HCT116 (cell line): ENCODE measurements at regions not wholly inside any gene's neighbourhood (a gene's known extent, or its start where the extent isn't known, plus 50 kb on each side); places are given as distances from the start of the nearest gene placed in this dataset.

ENCODE experiments used
- ATAC-seq: fragments of 200-7000 bp; cut with Tn5 transposase; 2 replicates; pipeline ENCODE4 v1.9.1; 2020; ENCODE audit warnings: mild to moderate bottlenecking, moderate library complexity
- BruUV-seq: library from RNA; stranded (reverse); fragments of 400-500 nt; replicated peaks from 2 replicates; lab custom pipeline; 2021; lab: Mats Ljungman, UMichigan
- CTCF ChIA-PET: fragments of 300-600 bp; sonication (Branson Sonifier 250); formaldehyde crosslinking; loops from one replicate; lab custom pipeline; 2021; ENCODE audit warnings: antibody characterized with exemption; lab: Charles Lee
- POLR2A ChIA-PET: fragments of 300-600, 350-600 bp; sonication (Branson Sonifier 250); formaldehyde crosslinking; loops from one replicate; lab custom pipeline; 2021; ENCODE audit warnings: antibody characterized with exemption; lab: Charles Lee
- RAD21 ChIA-PET, 2 experiments: fragments of 300-600 bp; sonication (Branson Sonifier 250); formaldehyde crosslinking; loops; one replicate each; lab custom pipeline; 2023; ENCODE audit warnings: low total read pairs in 2 of 2; ENCODE audit not compliant: uncharacterized antibody in 2 of 2, unreplicated experiment in 2 of 2, low non-redundant PET in 1 of 2; lab: Charles Lee
- DNase-seq: peaks from one replicate; pipeline ENCODE4 v3.0.0-alpha.2; 2010; ENCODE audit warnings: low read depth, low spot score
- H2AFZ ChIP-seq: fragments of 200-600 bp; shearing (Covaris generic), sonication (generic); 2 replicates; pipeline ENCODE4 v1.6.1; 2017; ENCODE audit warnings: low read depth, mixed run types, mixed read lengths, antibody characterized with exemption, low read length; ENCODE audit not compliant: poor library complexity, severe bottlenecking
- H3K27ac ChIP-seq: 2 replicates; pipeline ENCODE4 v1.5.1; 2012; ENCODE audit warnings: low read depth, low read length
- H3K27me3 ChIP-seq: fragments of 200-600 bp; sonication (generic); 2 replicates; pipeline ENCODE4 v1.6.1; 2016; ENCODE audit warnings: mixed run types, low read length, mixed read lengths; ENCODE audit not compliant: insufficient read depth
- H3K36me3 ChIP-seq, 2 experiments: fragments of 200-500 bp in 1 of 2; fragments of 200-600 bp in 1 of 2; sonication (Bioruptor generic) in 1 of 2; sonication (generic) in 1 of 2; 2 replicates each; pipeline versions ENCODE4 v1.5.1 to v1.6.1; 2014 to 2016; ENCODE audit warnings: low read length in 2 of 2, inconsistent platforms in 1 of 2, mixed read lengths in 1 of 2, mixed run types in 1 of 2; ENCODE audit not compliant: insufficient read depth in 2 of 2, control insufficient read depth in 1 of 2
- H3K4me1 ChIP-seq, 2 experiments: fragments of 200-600 bp in 1 of 2; sonication (generic) in 1 of 2; 2 replicates each; pipeline versions ENCODE4 v1.5.1 to v1.6.1; 2012 to 2017; ENCODE audit warnings: low read length in 2 of 2, inconsistent platforms in 1 of 2, mild to moderate bottlenecking in 1 of 2, mixed read lengths in 1 of 2, mixed run types in 1 of 2, moderate library complexity in 1 of 2; ENCODE audit not compliant: insufficient read depth in 2 of 2, control insufficient read depth in 1 of 2
- H3K4me2 ChIP-seq: fragments of 200-600 bp; sonication (generic); 2 replicates; pipeline ENCODE4 v1.6.1; 2017; ENCODE audit warnings: mixed run types, low read length, mixed read lengths
- H3K4me3 ChIP-seq, 2 experiments: fragments of 200-600 bp in 1 of 2; sonication (generic) in 1 of 2; replicated peaks in 1 of 2; 2 replicates each; pipeline ENCODE4 v1.5.1; 2011 to 2016; ENCODE audit warnings: low read length in 2 of 2, control low read depth in 1 of 2, low read depth in 1 of 2, mild to moderate bottlenecking in 1 of 2, mixed read lengths in 1 of 2, mixed run types in 1 of 2
- H3K79me2 ChIP-seq: fragments of 200-600 bp; sonication (generic); 2 replicates; pipeline ENCODE4 v1.6.1; 2017; ENCODE audit warnings: mild to moderate bottlenecking, mixed run types, low read length, moderate library complexity, mixed read lengths; ENCODE audit not compliant: insufficient read depth
- H3K9ac ChIP-seq: fragments of 200-600 bp; sonication (generic); 2 replicates; pipeline ENCODE4 v1.6.1; 2016; ENCODE audit warnings: low read length, mixed read lengths
- H3K9me2 ChIP-seq: fragments of 200-600 bp; sonication (generic), shearing (Covaris generic); 2 replicates; pipeline ENCODE4 v1.6.1; 2017; ENCODE audit warnings: mixed run types, mild to moderate bottlenecking, moderate library complexity; ENCODE audit not compliant: insufficient read depth
- H3K9me3 ChIP-seq, 2 experiments: fragments of 200-500 bp in 1 of 2; fragments of 200-600 bp in 1 of 2; sonication (Bioruptor generic) in 1 of 2; sonication (generic) in 1 of 2; 2 replicates each; pipeline ENCODE4 v1.6.1; 2014 to 2017; ENCODE audit warnings: low read length in 2 of 2, mixed read lengths in 2 of 2, inconsistent platforms in 1 of 2, low read depth in 1 of 2, mild to moderate bottlenecking in 1 of 2, mixed run types in 1 of 2, moderate library complexity in 1 of 2; ENCODE audit not compliant: control insufficient read depth in 1 of 2, insufficient read depth in 1 of 2
- H4K20me1 ChIP-seq: fragments of 200-600 bp; sonication (generic), shearing (Covaris generic); 2 replicates; pipeline ENCODE4 v1.6.1; 2017; ENCODE audit warnings: mixed run types, mild to moderate bottlenecking, moderate library complexity; ENCODE audit not compliant: insufficient read depth
- ATF3 ChIP-seq: IDR thresholded peaks from 2 replicates; pipeline ENCODE4 v1.6.1; 2012
- CBX3 ChIP-seq: IDR thresholded peaks from 2 replicates; pipeline ENCODE4 v1.6.1; 2012; ENCODE audit warnings: low read depth
- CEBPB ChIP-seq: IDR thresholded peaks from 2 replicates; pipeline ENCODE4 v1.6.1; 2012; ENCODE audit warnings: low read depth
- EGR1 ChIP-seq: IDR thresholded peaks from 2 replicates; pipeline ENCODE4 v1.6.1; 2012; ENCODE audit warnings: low read depth
- ELF1 ChIP-seq: IDR thresholded peaks from 2 replicates; pipeline ENCODE4 v1.6.1; 2012; ENCODE audit warnings: low read depth, borderline replicate concordance
- EZH2 ChIP-seq: fragments of 200-600 bp; sonication (generic); IDR thresholded peaks from 2 replicates; pipeline ENCODE4 v1.6.1; 2017; ENCODE audit warnings: antibody characterized with exemption, mixed run types
- EZH2phosphoT487 ChIP-seq: fragments of 200-600 bp; IDR thresholded peaks from 2 replicates; pipeline ENCODE4 v1.6.1; 2018; ENCODE audit warnings: antibody characterized with exemption, borderline replicate concordance
- JUND ChIP-seq: IDR thresholded peaks from 2 replicates; pipeline ENCODE4 v1.6.1; 2012
- POLR2A ChIP-seq: IDR thresholded peaks from 2 replicates; pipeline ENCODE4 v1.7.0; 2011; ENCODE audit warnings: borderline replicate concordance; ENCODE audit not compliant: insufficient read depth, insufficient read length; ENCODE audit errors: extremely low read depth
- POLR2AphosphoS5 ChIP-seq: IDR thresholded peaks from 2 replicates; pipeline ENCODE4 v1.6.1; 2011; ENCODE audit warnings: mild to moderate bottlenecking, low read depth, low read length, moderate library complexity
- SIN3A ChIP-seq: IDR thresholded peaks from 2 replicates; pipeline ENCODE4 v1.6.1; 2012; ENCODE audit warnings: low read depth
- SP1 ChIP-seq: IDR thresholded peaks from 2 replicates; pipeline ENCODE4 v1.6.1; 2012; ENCODE audit warnings: low read depth
- SRF ChIP-seq: IDR thresholded peaks from 2 replicates; pipeline ENCODE4 v1.6.1; 2012; ENCODE audit warnings: low read depth
- YY1 ChIP-seq: IDR thresholded peaks from 2 replicates; pipeline ENCODE4 v1.6.1; 2011; ENCODE audit warnings: low read length, low read depth, moderate library complexity, mild to moderate bottlenecking; ENCODE audit not compliant: insufficient replicate concordance; ENCODE audit errors: extremely low read depth
- ZFX ChIP-seq: fragments of 450-650 bp; IDR thresholded peaks from 2 replicates; pipeline ENCODE4 v1.6.1; 2017
- ZNF274 ChIP-seq: fragments of 200-500 bp; sonication (Bioruptor generic); IDR thresholded peaks from 2 replicates; pipeline ENCODE4 v1.6.1; 2014; ENCODE audit warnings: mild to moderate bottlenecking, low read depth, low read length, inconsistent platforms
- intact Hi-C: fragments of 100-400 bp; cut with micrococcal nuclease; formaldehyde crosslinking; loops from 2 replicates; pipeline ENCODE4 v1.10.0; 2022
- TF ChIP-seq, protein P1 (sequence below): IDR thresholded peaks from 2 replicates; pipeline ENCODE4 v1.6.1; 2012
- TF ChIP-seq, protein P2 (sequence below): IDR thresholded peaks from 2 replicates; pipeline ENCODE4 v1.6.1; 2012; ENCODE audit warnings: low read depth

GRCh38 chr2:176935543-176936102 is 277.0 kb upstream of the HNRNPA3 start:
- no peak for DNase-seq
- Histone ChIP-seq H3K27me3 (peaks cover 32% of the 10 kb centered on the region), H3K4me1 (peaks cover 0 to 8% of the 10 kb centered on the region in 2 experiments; a peak in 2 of 4 replicates), H3K27ac (no peak overlapping the region), H3K9ac (no peak overlapping the region), H3K4me2 (no peak overlapping the region), H3K9me3 (no peaks in the 10 kb centered on the region), H2AFZ (no peak overlapping the region), H3K79me2 (no peaks in the 10 kb centered on the region), H3K9me2 (no peaks in the 10 kb centered on the region), H3K36me3 (no peaks in the 10 kb centered on the region), H4K20me1 (no peaks in the 10 kb centered on the region), H3K4me3 (no peak overlapping the region)
- ChIA-PET CTCF (no interaction called here), RAD21 (no interaction called here), POLR2A (no interaction called here)
- BruUV-seq = no TSS peak
- intact Hi-C loops = no loop called here
- no peak for ATAC-seq
- no peak for TF ChIP-seq YY1
- TF ChIP-seq JUND = no peak
- TF ChIP-seq POLR2A = no peak
- no peak for TF ChIP-seq ATF3
- TF ChIP-seq POLR2AphosphoS5 = no peak
- no peak for TF ChIP-seq SIN3A
- no peak for TF ChIP-seq CEBPB
- TF ChIP-seq, protein P1, sequence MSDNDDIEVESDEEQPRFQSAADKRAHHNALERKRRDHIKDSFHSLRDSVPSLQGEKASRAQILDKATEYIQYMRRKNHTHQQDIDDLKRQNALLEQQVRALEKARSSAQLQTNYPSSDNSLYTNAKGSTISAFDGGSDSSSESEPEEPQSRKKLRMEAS = no peak
- TF ChIP-seq SRF = no peak
- TF ChIP-seq ZNF274 = no peak
- no peak for TF ChIP-seq ELF1

DNA sequence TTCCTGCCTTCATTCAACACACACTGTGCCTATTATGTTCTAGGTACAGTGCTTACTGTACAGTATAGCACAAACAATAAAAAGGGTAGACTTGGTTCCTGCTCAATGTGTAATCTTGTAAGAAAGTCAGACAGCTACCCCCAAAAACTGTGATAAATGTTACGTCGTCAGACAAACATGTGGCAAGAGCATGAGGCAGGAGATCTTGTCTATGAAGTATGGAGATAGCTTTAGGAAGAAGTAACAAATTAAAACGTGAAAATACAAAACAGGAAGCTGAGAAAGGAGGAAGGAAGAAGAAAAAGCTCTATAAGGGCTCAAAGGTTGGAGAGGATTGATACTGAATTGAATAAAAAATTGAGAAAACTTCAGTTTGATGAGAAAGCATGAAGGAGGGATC is 276.2 kb upstream of the HNRNPA3 start:
- Histone ChIP-seq H3K9ac (no peak overlapping the region), H4K20me1 (no peaks in the 10 kb centered on the region)
- CTCF ChIA-PET = no interaction called here

More for the DNA sequence above, 276.2 kb upstream of the HNRNPA3 start:
- Histone ChIP-seq H3K79me2 (no peaks in the 10 kb centered on the region), H3K9me2 (no peaks in the 10 kb centered on the region), H3K4me1 (peaks cover 0 to 7% of the 10 kb centered on the region in 2 experiments; a peak in 2 of 4 replicates)
- DNase-seq = no peak
- no TSS peak for BruUV-seq
- TF ChIP-seq POLR2A = no peak
- TF ChIP-seq SP1 = no peak
- no peak for TF ChIP-seq ZFX
- TF ChIP-seq, protein P2, sequence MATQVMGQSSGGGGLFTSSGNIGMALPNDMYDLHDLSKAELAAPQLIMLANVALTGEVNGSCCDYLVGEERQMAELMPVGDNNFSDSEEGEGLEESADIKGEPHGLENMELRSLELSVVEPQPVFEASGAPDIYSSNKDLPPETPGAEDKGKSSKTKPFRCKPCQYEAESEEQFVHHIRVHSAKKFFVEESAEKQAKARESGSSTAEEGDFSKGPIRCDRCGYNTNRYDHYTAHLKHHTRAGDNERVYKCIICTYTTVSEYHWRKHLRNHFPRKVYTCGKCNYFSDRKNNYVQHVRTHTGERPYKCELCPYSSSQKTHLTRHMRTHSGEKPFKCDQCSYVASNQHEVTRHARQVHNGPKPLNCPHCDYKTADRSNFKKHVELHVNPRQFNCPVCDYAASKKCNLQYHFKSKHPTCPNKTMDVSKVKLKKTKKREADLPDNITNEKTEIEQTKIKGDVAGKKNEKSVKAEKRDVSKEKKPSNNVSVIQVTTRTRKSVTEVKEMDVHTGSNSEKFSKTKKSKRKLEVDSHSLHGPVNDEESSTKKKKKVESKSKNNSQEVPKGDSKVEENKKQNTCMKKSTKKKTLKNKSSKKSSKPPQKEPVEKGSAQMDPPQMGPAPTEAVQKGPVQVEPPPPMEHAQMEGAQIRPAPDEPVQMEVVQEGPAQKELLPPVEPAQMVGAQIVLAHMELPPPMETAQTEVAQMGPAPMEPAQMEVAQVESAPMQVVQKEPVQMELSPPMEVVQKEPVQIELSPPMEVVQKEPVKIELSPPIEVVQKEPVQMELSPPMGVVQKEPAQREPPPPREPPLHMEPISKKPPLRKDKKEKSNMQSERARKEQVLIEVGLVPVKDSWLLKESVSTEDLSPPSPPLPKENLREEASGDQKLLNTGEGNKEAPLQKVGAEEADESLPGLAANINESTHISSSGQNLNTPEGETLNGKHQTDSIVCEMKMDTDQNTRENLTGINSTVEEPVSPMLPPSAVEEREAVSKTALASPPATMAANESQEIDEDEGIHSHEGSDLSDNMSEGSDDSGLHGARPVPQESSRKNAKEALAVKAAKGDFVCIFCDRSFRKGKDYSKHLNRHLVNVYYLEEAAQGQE = no peak
- TF ChIP-seq EGR1 = no peak
- no peak for TF ChIP-seq CEBPB
- TF ChIP-seq CBX3 = no peak
- TF ChIP-seq EZH2 = no peak
- no peak for TF ChIP-seq EZH2phosphoT487
- TF ChIP-seq POLR2AphosphoS5 = no peak
- TF ChIP-seq ELF1 = no peak
- no peak for TF ChIP-seq SIN3A
- TF ChIP-seq, all 23 proteins: peak for 0
- no peak overlapping the region for H2AFZ ChIP-seq
- H3K27me3 ChIP-seq = peaks cover 39% of the 10 kb centered on the region
- POLR2A ChIA-PET = no interaction called here
- ATAC-seq = no peak
- no peaks in the 10 kb centered on the region for H3K36me3 ChIP-seq
- RAD21 ChIA-PET = no interaction called here
- no peaks in the 10 kb centered on the region for H3K9me3 ChIP-seq
- no peak overlapping the region for H3K4me3 ChIP-seq
- no peak overlapping the region for H3K4me2 ChIP-seq
- intact Hi-C loops = no loop called here
- no peak overlapping the region for H3K27ac ChIP-seq
